ENCODE measurements at regions not wholly inside any gene's neighbourhood (a gene's known extent, or its start where the extent isn't known, plus 50 kb on each side); places are given as distances from the start of the nearest gene placed in this dataset.
"Not testable (repeated sequence)": the region's sequence is repeated elsewhere in the genome, so short reads cannot be mapped to it uniquely, and the experiment has no call there.

GRCh38 chr10:80859279-80859678, 321.6 kb downstream of the SH2D4B start:
- DNase-seq (ENCODE audit: low read depth): not testable (repeated sequence)

DNA sequence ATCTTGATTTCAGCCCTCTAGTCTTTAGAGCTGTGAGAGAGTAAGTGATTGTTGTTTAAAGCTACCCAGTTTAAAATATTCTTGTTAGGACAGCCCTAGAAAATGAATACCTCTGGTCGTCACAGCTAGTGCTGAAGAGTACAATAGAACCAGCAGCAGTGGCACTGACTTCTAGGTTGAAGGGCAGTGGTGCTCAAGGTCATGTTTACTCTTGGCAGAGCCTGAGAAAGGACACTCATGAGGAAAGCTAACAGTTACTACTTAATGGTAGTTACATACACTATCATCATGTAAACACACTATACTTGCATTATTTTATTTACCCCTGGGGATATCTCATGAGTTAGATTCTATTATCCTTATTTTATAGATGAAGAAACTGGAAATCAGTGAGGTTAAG, 323.0 kb downstream of the SH2D4B start:
- no peak for DNase-seq (ENCODE audit: low read depth)

GRCh38 chr10:80861882-80862281, 324.2 kb downstream of the SH2D4B start:
- no peak for DNase-seq (ENCODE audit: low read depth)

DNA sequence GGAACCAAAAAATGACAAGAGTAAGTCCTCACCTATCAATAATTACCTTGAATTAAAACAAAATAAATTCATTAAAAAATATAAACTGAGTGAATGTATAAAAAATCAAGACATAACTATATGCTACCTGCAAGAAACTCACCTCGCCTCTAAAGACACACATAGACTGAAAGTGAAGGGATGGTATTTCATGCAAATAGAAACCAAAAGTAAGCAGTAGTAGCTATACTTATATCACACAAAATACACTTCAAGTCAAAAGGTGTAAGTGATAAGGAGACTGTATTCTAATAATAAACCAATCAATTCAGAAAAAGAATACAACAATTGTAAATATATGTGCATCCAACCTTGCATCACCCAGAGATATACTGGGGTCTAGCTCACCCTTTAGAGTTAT, 332.6 kb downstream of the SH2D4B start:
- no peak for DNase-seq (ENCODE audit: low read depth)

DNA sequence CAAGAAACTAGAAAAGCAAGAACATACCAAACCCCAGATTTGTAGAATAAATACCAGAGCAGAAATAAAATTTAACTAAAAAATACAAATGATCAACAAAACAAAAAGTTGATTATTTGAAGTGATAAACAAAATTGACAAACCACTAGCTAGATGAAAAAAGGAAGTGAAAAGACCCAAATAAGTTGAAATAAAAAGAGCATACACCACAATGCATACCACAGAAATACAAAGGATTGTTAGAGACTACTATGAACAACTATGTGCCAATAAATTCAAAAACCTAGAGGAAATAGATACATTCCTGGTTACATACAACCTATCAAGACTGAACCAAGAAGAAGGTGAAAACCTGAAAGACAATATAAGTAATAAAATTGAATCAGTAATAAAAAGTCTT, 333.4 kb downstream of the SH2D4B start:
- DNase-seq (ENCODE audit: low read depth): no peak

GRCh38 chr10:80878330-80878729, 340.6 kb downstream of the SH2D4B start:
- no peak for DNase-seq (ENCODE audit: low read depth)

- no peak for DNase-seq (ENCODE audit: low read depth)
Observed at GRCh38 chr10:80890146-80890545, 352.4 kb downstream of the SH2D4B start.

GRCh38 chr10:80893256-80893655, 355.6 kb downstream of the SH2D4B start:
- no peak for DNase-seq (ENCODE audit: low read depth)

GRCh38 chr10:80894311-80894791, 356.6 kb downstream of the SH2D4B start:
- no peak for DNase-seq (ENCODE audit: low read depth)

GRCh38 chr10:80894797-80895467, 357.2 kb downstream of the SH2D4B start:
- no peak for DNase-seq (ENCODE audit: low read depth)

GRCh38 chr10:80896076-80896475, 358.4 kb downstream of the SH2D4B start:
- no peak for DNase-seq (ENCODE audit: low read depth)

- DNase-seq (ENCODE audit: low read depth): no peak
Observed at GRCh38 chr10:80896959-80897358, 359.3 kb downstream of the SH2D4B start.

- no peak for DNase-seq (ENCODE audit: low read depth)
Observed at GRCh38 chr10:80900661-80901060, 363.0 kb downstream of the SH2D4B start.

DNA sequence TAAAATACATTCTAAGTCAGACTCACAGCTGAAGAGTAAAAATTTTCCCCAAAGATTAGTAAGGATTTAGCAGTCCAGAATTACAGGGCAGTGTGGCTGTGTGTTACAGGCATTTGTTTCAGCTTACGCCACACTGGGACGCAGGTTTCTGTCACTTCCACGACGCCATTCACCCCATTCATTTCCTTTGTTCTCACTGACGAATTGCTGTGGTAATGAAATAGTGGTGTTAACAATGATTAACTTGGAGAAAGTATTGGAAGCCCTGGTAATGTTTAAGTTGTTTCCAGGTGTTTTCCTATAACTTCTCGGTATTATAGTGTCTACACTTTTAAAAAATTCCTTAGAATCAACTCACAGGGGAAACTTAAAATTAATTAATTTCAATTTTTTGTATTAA, 370.9 kb downstream of the SH2D4B start:
- no peak for DNase-seq (ENCODE audit: low read depth)

DNA sequence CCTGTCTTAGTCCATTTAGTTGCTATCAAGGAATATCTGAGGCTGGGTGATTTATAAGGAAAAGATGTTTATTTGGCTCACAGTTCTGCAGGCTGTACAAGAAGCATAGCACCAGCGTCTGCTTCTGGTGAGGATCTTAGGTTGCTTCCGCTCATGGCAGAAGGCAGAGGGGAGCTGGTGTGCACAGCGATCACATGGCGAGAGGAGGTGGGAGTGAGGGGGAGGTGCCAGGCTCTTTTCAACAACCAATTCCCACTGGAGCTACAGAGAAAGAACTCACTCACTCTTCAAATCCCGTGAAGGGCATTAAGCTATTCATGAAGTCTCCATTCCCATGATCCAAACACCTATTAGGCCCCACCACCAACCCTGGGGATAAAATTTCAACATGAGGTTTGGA, 371.6 kb downstream of the SH2D4B start:
- no peak for DNase-seq (ENCODE audit: low read depth)

DNA sequence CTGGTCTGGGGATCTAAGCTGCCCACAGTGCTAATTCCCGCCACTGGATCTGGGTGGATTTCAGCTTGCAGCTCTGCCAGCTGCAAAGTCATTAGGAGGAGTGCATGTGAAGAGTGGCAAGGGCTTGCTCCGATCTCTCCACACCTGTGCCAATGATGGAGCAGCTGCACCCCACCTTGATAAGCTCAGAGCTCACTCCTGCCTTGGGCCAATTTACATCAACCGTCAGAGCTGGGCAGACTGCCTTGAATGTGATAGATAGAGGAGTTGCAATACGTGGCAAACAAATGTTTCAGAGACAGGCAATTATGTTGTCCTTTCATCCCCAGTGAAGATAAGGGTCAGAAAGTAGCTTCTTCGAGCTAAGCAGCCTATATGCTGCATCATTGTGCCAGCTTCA, 379.9 kb downstream of the SH2D4B start:
- no peak for DNase-seq (ENCODE audit: low read depth)

DNA sequence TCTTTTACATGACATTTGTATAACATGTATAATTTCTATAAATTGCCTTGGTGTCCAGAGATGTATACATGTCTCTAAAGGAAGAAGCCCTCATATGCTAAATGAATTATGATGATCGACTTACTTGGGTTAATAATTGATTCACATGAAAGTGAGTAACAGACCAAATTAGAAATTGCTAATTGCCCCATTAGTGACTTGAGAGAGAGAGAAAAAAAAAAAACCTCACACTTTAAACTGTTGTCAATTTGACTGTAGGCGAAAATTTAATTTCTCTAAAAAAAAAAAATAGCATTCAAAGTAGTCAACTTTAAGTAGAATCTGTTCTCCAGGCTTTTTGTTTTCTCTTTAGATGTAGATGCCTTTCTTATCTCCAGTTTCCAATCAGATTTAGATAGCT, 383.3 kb downstream of the SH2D4B start:
- no peak for DNase-seq (ENCODE audit: low read depth)

DNA sequence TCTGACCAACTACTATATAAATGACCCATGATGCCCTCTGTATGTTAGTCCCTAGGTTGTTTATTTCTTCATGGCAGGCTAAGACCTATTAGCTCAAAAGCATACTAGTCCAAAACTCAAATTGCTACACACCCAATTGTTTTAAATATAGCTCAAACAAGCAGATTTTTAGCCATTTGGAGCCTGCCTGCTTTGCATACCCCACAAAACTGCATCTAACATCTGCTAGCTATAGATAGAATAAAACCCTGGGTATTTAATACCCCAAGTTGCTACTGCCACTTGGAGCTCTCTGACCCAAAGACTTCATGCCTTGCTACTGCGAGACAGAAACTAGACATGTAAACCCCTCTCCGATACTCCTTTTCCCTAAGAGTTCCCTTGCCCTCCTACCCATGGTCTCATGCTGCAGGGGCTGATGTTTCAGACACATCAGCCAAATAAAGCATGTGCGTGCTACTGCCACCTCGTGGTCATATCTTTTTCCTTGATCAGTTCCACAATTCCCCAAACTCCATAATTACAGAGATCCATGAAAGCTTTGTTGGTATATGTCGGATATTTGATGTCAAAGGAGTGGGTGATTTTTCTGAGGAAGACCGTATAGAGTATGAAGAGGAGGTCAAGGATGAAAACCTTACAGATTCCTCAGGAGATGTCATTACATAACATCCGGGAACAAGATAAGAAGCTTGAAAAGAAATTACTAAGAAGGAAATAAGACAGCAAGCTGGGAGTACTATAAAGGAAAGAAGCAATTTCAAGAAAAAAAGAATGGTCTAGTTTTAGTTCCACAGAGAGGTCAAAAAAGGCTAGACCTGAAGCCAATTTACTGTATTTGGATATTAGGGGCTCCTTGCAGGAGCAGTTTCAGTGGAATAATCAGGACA, 386.6 kb downstream of the SH2D4B start:
- peak; percentile 11 for DNase-seq (ENCODE audit: low read depth)

DNA sequence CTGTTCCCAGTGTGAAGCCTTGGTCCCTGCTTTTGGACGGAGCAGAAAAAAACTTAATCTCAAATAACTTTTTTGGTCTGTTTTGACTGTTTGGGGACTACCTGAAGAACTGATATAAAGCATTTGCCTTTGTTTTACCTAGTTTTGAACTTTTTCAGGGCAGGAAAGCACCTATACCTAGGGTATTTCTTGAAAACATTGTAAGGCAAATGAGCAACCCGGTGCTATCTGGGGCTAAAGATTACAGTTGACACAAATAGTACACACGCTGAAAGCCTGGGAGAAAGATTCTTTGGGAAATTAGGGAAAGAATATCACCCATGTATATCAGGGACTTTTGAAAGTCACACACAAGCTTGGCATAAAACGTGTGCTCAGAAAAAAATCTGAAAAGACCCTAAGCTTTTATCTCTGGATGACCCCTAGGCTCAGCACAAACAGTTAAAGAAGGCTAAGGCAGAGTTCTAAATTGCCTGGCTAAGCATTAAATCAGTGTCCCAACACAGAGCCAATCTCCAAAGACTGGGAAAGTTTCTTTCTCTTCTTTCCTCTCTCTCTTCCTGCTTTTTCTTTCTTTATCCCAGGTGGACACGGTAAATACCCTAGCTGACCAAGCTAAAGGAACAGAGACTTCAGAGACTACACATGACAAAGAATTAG, 389.8 kb downstream of the SH2D4B start:
- DNase-seq (ENCODE audit: low read depth): no peak

GRCh38 chr10:80938903-80939302, 401.2 kb downstream of the SH2D4B start:
- DNase-seq (ENCODE audit: low read depth): no peak

GRCh38 chr10:80945264-80945880, 407.7 kb downstream of the SH2D4B start:
- no peak for DNase-seq (ENCODE audit: low read depth)

DNA sequence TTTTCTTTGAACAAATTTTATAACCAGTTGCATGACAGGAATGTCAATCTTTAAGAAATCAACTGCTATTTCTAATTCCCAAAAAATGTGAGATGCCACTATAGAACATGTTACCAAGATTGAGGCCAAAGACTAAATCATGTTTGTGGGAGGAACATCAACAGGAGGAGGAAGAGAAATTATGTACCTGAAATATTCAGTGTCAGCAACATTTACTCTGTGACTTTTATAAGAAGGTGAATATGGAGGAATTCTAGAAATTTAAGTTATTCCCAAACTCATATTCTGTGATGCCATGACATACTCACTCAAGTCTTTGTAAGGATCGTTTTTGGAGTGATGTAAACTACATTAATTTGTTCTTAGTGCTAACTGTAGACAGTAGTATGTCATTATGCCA, 408.4 kb downstream of the SH2D4B start:
- DNase-seq (ENCODE audit: low read depth): no peak

All from stromal cell of bone marrow (primary cell).